ENCODE measurements at regions not wholly inside any gene's neighbourhood (a gene's known extent, or its start where the extent isn't known, plus 50 kb on each side); places are given as distances from the start of the nearest gene placed in this dataset.

- TF ChIP-seq CTCF (conservative IDR thresholded peaks at IDR 0.05; ENCODE audit: low read depth, low read length) = no peak
- TF ChIP-seq RCOR1 (IDR thresholded peaks at IDR 0.05; ENCODE audit: insufficient replicate concordance, low read length) = no peak
These were observed 147.9 kb upstream of the COL5A1 start (continued) for GRCh38 chr9:134493461-134494272.

- Histone ChIP-seq H3K4ac (ENCODE audit: low read depth, low read length) (no peak overlapping the region), H2BK15ac (ENCODE audit: low read depth, low read length) (no peak overlapping the region; the same call in 2 of the 3 replicates), H3K23ac (ENCODE audit: low read depth, low read length) (no peak overlapping the region), H3K18ac (ENCODE audit: low read depth, low read length) (no peak overlapping the region), H3K27me3 (ENCODE audit: control insufficient read depth, insufficient read depth, low read length) (peaks cover 1% of the 10 kb centered on the region; the same call in 1 of the 2 replicates), H2AFZ (replicated peaks; ENCODE audit: low read length, poor library complexity) (no peak overlapping the region), H3K9me1 (ENCODE audit: insufficient read depth, low read length) (peaks cover 8% of the 10 kb centered on the region), H3K4me3 (ENCODE audit: insufficient read depth, low read depth, low read length) (no peak overlapping the region), H2BK5ac (ENCODE audit: low read depth, low read length, poor library complexity, severe bottlenecking) (no peak overlapping the region), H4K91ac (ENCODE audit: insufficient read depth, low read depth, low read length) (no peak overlapping the region), H2AK5ac (ENCODE audit: low read depth, low read length) (no peak overlapping the region), H3K9me3 (ENCODE audit: control insufficient read depth, insufficient read depth, low read length) (no peaks in the 10 kb centered on the region), H3K79me1 (ENCODE audit: low read depth in 1 of 2, low read length in 2 of 2) (no peaks in the 10 kb centered on the region; a peak in 1 of 4 replicates), H4K8ac (ENCODE audit: low read depth in 2 of 2, low read length in 2 of 2) (no peak overlapping the region), H4K5ac (ENCODE audit: low read depth, low read length) (no peak overlapping the region), H3K36me3 (ENCODE audit: control insufficient read depth, insufficient read depth, low read length) (no peaks in the 10 kb centered on the region), H2BK20ac (ENCODE audit: low read depth, low read length) (no peak overlapping the region), H3K27ac (ENCODE audit: insufficient read depth, low read length) (no peak overlapping the region), H3K14ac (replicated peaks; ENCODE audit: low read depth, low read length) (no peak overlapping the region), H2BK120ac (ENCODE audit: low read depth, low read length) (no peak overlapping the region), H3K4me2 (ENCODE audit: low read depth, low read length) (no peak overlapping the region), H3K4me1 (ENCODE audit: control insufficient read depth, insufficient read depth, low read length) (peaks cover 24% of the 10 kb centered on the region), H2AK9ac (replicated peaks; ENCODE audit: low read depth, low read length, poor library complexity) (no peak overlapping the region), H4K20me1 (ENCODE audit: insufficient read depth, low read length) (no peaks in the 10 kb centered on the region), H3K9ac (ENCODE audit: low read depth, low read length) (no peak overlapping the region), H3K56ac (ENCODE audit: extremely low read depth, insufficient read depth, low read length) (no peak overlapping the region)
- dilution Hi-C loops (cut with HindIII; ENCODE audit: low sequenced_read_pairs, unreplicated experiment) = no loop called here
- in situ Hi-C loops (cut with MboI; ENCODE audit: low sequenced_read_pairs) = no loop called here
- DNase-seq = no peak
- CTCF ChIA-PET = no interaction called here
- no peak for TF ChIP-seq POLR2A (IDR thresholded peaks at IDR 0.05; ENCODE audit: low read depth, low read length)
- no peak for TF ChIP-seq FOS (IDR thresholded peaks at IDR 0.05; ENCODE audit: low read depth, low read length)
- no peak for TF ChIP-seq RAD21 (IDR thresholded peaks at IDR 0.05; ENCODE audit: low read length)
- TF ChIP-seq NFE2L2 (IDR thresholded peaks at IDR 0.05; ENCODE audit: low read depth, low read length) = no peak
- TF ChIP-seq RFX5 (IDR thresholded peaks at IDR 0.05; ENCODE audit: low read depth, low read length) = no peak
- TF ChIP-seq MAFK (IDR thresholded peaks at IDR 0.05; ENCODE audit: low read depth, low read length) = no peak
- TF ChIP-seq MAZ (IDR thresholded peaks at IDR 0.05; ENCODE audit: borderline replicate concordance, low read depth, low read length) = no peak
- intact Hi-C loops (cut with micrococcal nuclease) = no loop called here
- 96% methylated on average over 4 of the region's 17 CpGs; no CpG with 5 or more reads in 1 of the 2 experiments for WGBS, 2 experiments (ENCODE audit: extremely low coverage in 2 of 2, insufficient read length in 1 of 2)
- no TSS peak for BruUV-seq (replicated peaks)
- POLR2A ChIA-PET (ENCODE audit: unreplicated experiment) = no interaction called here
- no peak for ATAC-seq (ENCODE audit: low read depth)
These were observed 147.3 kb upstream of the COL5A1 start for GRCh38 chr9:134494273-134494815.

Measured in IMR-90 (cell line).